ENCODE measurements at regions not wholly inside any gene's neighbourhood (a gene's known extent, or its start where the extent isn't known, plus 50 kb on each side); places are given as distances from the start of the nearest gene placed in this dataset.
"Not testable (repeated sequence)": the region's sequence is repeated elsewhere in the genome, so short reads cannot be mapped to it uniquely, and the experiment has no call there.

DNA sequence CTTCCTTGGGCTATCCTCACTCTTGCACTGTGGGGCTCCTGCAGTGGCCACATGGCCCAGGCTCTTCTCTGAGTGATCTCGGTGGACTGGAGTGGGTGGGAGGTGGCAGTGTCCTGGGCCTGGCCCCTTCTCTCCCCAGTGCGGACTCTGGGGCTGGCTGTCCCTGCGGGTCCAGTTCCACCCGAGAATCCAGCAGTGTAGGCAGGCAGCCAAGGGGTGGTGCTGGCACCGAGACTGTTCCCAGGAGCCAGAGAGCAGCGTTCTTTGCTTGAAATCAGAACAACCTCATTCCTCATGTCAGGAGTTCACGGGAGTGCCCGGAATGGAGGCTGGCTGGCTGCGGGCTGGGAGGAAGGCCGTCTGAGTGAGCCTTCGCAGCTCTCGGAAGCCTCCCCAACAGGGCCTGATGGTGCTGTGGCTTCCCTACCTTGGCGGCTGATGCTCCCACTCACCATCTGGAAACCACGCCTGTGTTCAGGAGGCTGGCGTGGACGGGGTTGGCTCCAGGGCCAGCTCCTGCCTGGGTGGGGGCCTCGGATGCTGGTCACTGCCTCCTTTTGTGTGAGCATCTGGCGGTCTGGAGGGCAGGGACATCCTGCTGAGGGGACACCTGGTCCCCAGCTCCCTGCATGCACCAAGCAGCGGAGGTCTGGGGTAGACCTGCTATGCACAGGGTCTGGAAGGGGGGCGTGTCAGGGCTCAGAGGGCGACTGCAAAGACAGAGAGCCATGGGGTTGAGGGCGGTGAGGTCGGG is 238.9 kb downstream of the TMEM121 start:
- 83% methylated on average over 16 of the region's 23 CpGs for WGBS
- DNase-seq (ENCODE audit: extremely low spot score); H3K4me3 ChIP-seq (ENCODE audit: low read depth, low read length); H3K4me1 ChIP-seq (ENCODE audit: insufficient read depth); H3K36me3 ChIP-seq (ENCODE audit: insufficient read depth); H3K27ac ChIP-seq (ENCODE audit: low read depth): not testable (repeated sequence)

DNA sequence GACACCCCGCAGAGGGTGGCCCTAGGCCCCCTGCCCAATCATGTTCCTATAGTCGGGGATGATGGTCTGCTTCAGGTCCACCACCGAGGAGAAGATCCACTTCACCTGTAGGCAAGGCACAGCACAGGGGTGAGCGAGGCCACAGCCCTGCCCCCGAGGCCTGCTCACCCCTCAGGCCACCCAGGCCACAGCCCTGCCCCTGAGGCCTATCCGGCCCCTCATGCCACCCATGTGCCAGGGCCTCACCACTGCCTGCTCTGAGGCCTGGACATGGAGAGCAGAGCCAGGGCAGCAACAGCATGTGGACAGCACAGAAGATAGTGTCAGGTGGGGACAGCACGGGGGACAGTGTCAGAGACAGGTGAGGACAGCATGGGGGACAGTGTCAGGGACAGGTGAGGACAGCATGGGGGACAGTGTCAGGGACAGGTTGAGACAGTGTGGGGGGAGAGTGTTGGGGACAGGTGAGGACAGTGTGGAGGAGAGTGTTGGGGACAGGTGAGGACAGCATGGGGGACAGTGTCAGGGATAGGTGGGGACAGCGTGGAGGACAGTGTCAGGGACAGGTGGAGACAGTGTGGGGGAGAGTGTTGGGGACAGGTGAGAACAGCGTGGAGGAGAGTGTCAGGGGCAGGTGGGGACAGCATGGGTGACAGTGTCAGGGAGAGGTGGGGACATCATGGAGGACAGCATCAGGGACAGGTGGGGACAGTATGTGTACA is 239.7 kb downstream of the TMEM121 start:
- Histone ChIP-seq H3K4me1 (ENCODE audit: insufficient read depth) (no peaks in the 10 kb centered on the region), H3K36me3 (ENCODE audit: insufficient read depth) (no peaks in the 10 kb centered on the region), H3K27ac (ENCODE audit: low read depth) (no peak overlapping the region), H3K4me3 (ENCODE audit: low read depth, low read length) (no peak overlapping the region)
- DNase-seq (ENCODE audit: extremely low spot score): no peak
- WGBS: 84% methylated on average over 9 of the region's 9 CpGs

DNA sequence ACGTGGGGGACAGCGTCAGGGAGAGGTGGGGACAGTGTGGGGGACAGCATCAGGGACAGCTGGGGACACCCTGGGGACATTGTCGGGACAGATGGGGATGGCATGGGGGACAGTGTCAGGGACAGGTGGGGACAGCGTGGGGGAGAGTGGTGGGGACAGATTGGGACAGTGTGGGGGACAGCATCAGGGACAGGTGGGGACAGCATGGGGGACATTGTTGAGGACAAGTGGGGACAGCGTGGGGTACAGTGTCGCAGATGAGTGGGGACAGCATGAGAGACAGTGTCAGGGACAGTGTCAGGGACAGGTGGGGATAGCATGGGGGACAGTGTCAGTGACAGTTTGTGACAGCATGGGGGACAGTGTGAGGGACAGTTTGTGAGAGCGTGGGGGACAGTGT is 240.9 kb downstream of the TMEM121 start:
- Histone ChIP-seq H3K4me3 (ENCODE audit: low read depth, low read length) (no peak overlapping the region), H3K4me1 (ENCODE audit: insufficient read depth) (no peaks in the 10 kb centered on the region), H3K36me3 (ENCODE audit: insufficient read depth) (no peaks in the 10 kb centered on the region), H3K27ac (ENCODE audit: low read depth) (no peak overlapping the region)
- DNase-seq (ENCODE audit: extremely low spot score): no peak
- WGBS: 85% methylated on average over 7 of the region's 7 CpGs

GRCh38 chr14:105768039-105768438 is 241.7 kb downstream of the TMEM121 start:
- 81% methylated on average over 15 of the region's 17 CpGs for WGBS
- H3K4me3 ChIP-seq (ENCODE audit: low read depth, low read length); H3K36me3 ChIP-seq (ENCODE audit: insufficient read depth); H3K4me1 ChIP-seq (ENCODE audit: insufficient read depth); H3K27ac ChIP-seq (ENCODE audit: low read depth); DNase-seq (ENCODE audit: extremely low spot score): not testable (repeated sequence)

GRCh38 chr14:105769061-105769730 is 242.8 kb downstream of the TMEM121 start:
- H3K4me3 ChIP-seq (ENCODE audit: low read depth, low read length); H3K4me1 ChIP-seq (ENCODE audit: insufficient read depth); DNase-seq (ENCODE audit: extremely low spot score); H3K36me3 ChIP-seq (ENCODE audit: insufficient read depth); H3K27ac ChIP-seq (ENCODE audit: low read depth): not testable (repeated sequence)
- WGBS: 89% methylated on average over 33 of the region's 35 CpGs

- not testable (repeated sequence) for H3K4me1 ChIP-seq (ENCODE audit: insufficient read depth); H3K27ac ChIP-seq (ENCODE audit: low read depth); H3K4me3 ChIP-seq (ENCODE audit: low read depth, low read length); H3K36me3 ChIP-seq (ENCODE audit: insufficient read depth); DNase-seq (ENCODE audit: extremely low spot score)
- WGBS: 81% methylated on average over 12 of the region's 14 CpGs
These were observed 244.3 kb downstream of the TMEM121 start for GRCh38 chr14:105770619-105771216.

GRCh38 chr14:105771261-105772226 is 245.2 kb downstream of the TMEM121 start:
- H3K4me3 ChIP-seq (ENCODE audit: low read depth, low read length); H3K27ac ChIP-seq (ENCODE audit: low read depth); H3K36me3 ChIP-seq (ENCODE audit: insufficient read depth); H3K4me1 ChIP-seq (ENCODE audit: insufficient read depth); DNase-seq (ENCODE audit: extremely low spot score): not testable (repeated sequence)
- WGBS: 87% methylated on average over 30 of the region's 35 CpGs

- not testable (repeated sequence) for H3K36me3 ChIP-seq (ENCODE audit: insufficient read depth); H3K27ac ChIP-seq (ENCODE audit: low read depth); H3K4me3 ChIP-seq (ENCODE audit: low read depth, low read length); H3K4me1 ChIP-seq (ENCODE audit: insufficient read depth); DNase-seq (ENCODE audit: extremely low spot score)
- WGBS: 70% methylated on average over 11 of the region's 11 CpGs
These were observed 246.4 kb downstream of the TMEM121 start for GRCh38 chr14:105772710-105773250.

- Histone ChIP-seq H3K36me3 (ENCODE audit: insufficient read depth) (no peaks in the 10 kb centered on the region), H3K4me1 (ENCODE audit: insufficient read depth) (no peaks in the 10 kb centered on the region), H3K4me3 (ENCODE audit: low read depth, low read length) (no peak overlapping the region), H3K27ac (ENCODE audit: low read depth) (no peak overlapping the region)
- no peak for DNase-seq (ENCODE audit: extremely low spot score)
- WGBS: 40% methylated on average over 3 of the region's 3 CpGs
These were observed 247.2 kb downstream of the TMEM121 start for GRCh38 chr14:105773584-105773983.

DNA sequence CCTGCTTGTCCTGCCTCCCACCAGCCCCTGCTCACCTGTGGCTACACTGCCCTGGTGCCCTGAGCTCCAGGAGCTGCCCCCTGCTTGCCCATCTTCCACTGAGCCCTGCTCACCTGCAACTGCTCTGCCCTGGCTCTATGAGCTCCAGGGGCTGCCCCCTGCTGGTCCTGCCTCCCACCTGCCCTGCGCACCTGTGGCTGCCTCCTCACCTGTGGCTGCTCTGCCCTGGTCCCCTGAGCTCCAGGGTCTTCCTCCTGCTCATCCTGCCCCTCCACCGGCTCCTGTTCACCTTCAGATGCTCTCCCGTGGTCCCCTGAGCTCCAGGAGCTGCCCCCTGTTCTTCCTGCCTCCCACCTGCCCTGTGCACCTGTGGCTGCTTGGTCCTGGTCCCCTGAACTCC is 247.6 kb downstream of the TMEM121 start:
- WGBS: 57% methylated on average over 3 of the region's 3 CpGs
- no peaks in the 10 kb centered on the region for H3K36me3 ChIP-seq (ENCODE audit: insufficient read depth)
- no peaks in the 10 kb centered on the region for H3K4me1 ChIP-seq (ENCODE audit: insufficient read depth)
- no peak for DNase-seq (ENCODE audit: extremely low spot score)
- H3K27ac ChIP-seq (ENCODE audit: low read depth): no peak overlapping the region
- H3K4me3 ChIP-seq (ENCODE audit: low read depth, low read length): no peak overlapping the region

- not testable (repeated sequence) for H3K27ac ChIP-seq (ENCODE audit: low read depth); H3K36me3 ChIP-seq (ENCODE audit: insufficient read depth); H3K4me3 ChIP-seq (ENCODE audit: low read depth, low read length); H3K4me1 ChIP-seq (ENCODE audit: insufficient read depth); DNase-seq (ENCODE audit: extremely low spot score)
- 83% methylated on average over 20 of the region's 20 CpGs for WGBS
These were observed 248.4 kb downstream of the TMEM121 start for GRCh38 chr14:105774585-105775348.

GRCh38 chr14:105775349-105775923 is 249.1 kb downstream of the TMEM121 start:
- not testable (repeated sequence) for H3K36me3 ChIP-seq (ENCODE audit: insufficient read depth); H3K4me1 ChIP-seq (ENCODE audit: insufficient read depth); H3K4me3 ChIP-seq (ENCODE audit: low read depth, low read length); DNase-seq (ENCODE audit: extremely low spot score); H3K27ac ChIP-seq (ENCODE audit: low read depth)
- WGBS: 75% methylated on average over 17 of the region's 17 CpGs

Measured in urinary bladder (tissue), 3 donors.